Lower leg skin (tissue), 4 donors: ENCODE measurements at regions not wholly inside any gene's neighbourhood (a gene's known extent, or its start where the extent isn't known, plus 50 kb on each side); places are given as distances from the start of the nearest gene placed in this dataset.

Experiments
- DNase-seq, 2 donors: peaks; one replicate each; pipeline ENCODE4 v3.0.0-alpha.2; 2019; ENCODE audit warnings: low spot score in 2 of 2
- H3K4me3 ChIP-seq: fragments of 200-600 bp; sonication (generic); 2 replicates; pipeline ENCODE4 v1.5.1; 2017; ENCODE audit warnings: mild to moderate bottlenecking, low read depth; ENCODE audit not compliant: poor library complexity, severe bottlenecking
- POLR2A ChIP-seq, 2 donors: fragments of 450-650 bp; IDR thresholded peaks; one replicate each; pipeline ENCODE4 v1.6.1; 2016 to 2017; ENCODE audit warnings: antibody characterized with exemption in 2 of 2, mild to moderate bottlenecking in 1 of 2, moderate library complexity in 1 of 2
- WGBS, 2 donors: methylation state at CpG; one replicate each; pipeline ENCODE4 v1.1.5; 2018; 5-methylcytosine and 5-hydroxymethylcytosine counted together
- intact Hi-C: fragments of 100-400 bp; cut with DNase I; formaldehyde crosslinking; loops from one replicate; pipeline ENCODE4 v1.15.0; 2023; ENCODE audit warnings: low total_unique reads
- TF ChIP-seq, protein P1 (sequence below), 3 donors: fragments of 450-650 bp; IDR thresholded peaks; one replicate each; pipeline ENCODE4 v1.5.1; 2016; ENCODE audit warnings: antibody characterized with exemption in 3 of 3, mild to moderate bottlenecking in 3 of 3, moderate library complexity in 2 of 3

DNA sequence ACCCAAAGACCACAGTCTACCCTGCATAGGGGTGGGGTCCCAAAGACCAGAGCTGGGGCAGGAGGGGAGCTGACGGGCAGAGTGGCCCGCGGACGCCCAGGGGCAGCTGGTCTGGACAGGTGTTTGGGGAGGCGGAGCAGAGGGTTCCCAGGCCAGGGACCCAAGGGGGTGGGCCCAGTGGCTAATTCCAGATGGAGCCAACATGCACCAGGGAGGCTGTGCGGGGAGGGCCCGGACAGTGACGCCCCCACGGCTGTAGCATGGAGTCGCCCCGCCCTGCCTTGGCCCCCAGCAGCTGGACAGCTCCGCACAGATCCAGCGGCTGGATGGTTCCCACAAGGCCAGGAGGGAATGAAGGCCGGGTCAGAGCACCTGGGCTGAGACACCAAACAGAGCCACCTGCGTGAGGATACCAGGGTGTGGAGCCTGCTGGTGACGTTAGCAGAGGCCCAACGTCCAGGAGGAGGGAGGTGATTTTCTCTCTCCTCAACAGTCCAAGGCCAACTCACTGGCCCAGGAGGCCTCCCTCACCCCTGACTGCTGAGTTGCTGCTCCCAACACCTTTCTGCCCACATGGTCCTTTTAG, 55.3 kb upstream of the EGFL7 start:
- no peak for TF ChIP-seq POLR2A (IDR thresholded peaks at IDR 0.05)
- TF ChIP-seq, protein P1, sequence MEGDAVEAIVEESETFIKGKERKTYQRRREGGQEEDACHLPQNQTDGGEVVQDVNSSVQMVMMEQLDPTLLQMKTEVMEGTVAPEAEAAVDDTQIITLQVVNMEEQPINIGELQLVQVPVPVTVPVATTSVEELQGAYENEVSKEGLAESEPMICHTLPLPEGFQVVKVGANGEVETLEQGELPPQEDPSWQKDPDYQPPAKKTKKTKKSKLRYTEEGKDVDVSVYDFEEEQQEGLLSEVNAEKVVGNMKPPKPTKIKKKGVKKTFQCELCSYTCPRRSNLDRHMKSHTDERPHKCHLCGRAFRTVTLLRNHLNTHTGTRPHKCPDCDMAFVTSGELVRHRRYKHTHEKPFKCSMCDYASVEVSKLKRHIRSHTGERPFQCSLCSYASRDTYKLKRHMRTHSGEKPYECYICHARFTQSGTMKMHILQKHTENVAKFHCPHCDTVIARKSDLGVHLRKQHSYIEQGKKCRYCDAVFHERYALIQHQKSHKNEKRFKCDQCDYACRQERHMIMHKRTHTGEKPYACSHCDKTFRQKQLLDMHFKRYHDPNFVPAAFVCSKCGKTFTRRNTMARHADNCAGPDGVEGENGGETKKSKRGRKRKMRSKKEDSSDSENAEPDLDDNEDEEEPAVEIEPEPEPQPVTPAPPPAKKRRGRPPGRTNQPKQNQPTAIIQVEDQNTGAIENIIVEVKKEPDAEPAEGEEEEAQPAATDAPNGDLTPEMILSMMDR (IDR thresholded peaks at IDR 0.05): no peak
- DNase-seq: no peak
- WGBS, 2 donors: 91 to 94% methylated on average over 16 to 17 of the region's 17 CpGs
- H3K4me3 ChIP-seq: no peak overlapping the region
- intact Hi-C loops: loop anchor here (2.0 kb wide), 1 partner anchor 21 kb away; no protein-coding TSS in a partner anchor

- H3K4me3 ChIP-seq: no peak overlapping the region
- TF ChIP-seq POLR2A (IDR thresholded peaks at IDR 0.05): no peak
- TF ChIP-seq, protein P1 (IDR thresholded peaks at IDR 0.05): no peak
- no peak for DNase-seq
- intact Hi-C loops: loop anchor here (2.0 kb wide), 1 partner anchor 20 kb away; no protein-coding TSS in a partner anchor
- 80 to 83% methylated on average over 16 to 18 of the region's 19 CpGs for WGBS, 2 donors
These were observed 55.9 kb upstream of the EGFL7 start for GRCh38 chr9:136606687-136607333.

DNA sequence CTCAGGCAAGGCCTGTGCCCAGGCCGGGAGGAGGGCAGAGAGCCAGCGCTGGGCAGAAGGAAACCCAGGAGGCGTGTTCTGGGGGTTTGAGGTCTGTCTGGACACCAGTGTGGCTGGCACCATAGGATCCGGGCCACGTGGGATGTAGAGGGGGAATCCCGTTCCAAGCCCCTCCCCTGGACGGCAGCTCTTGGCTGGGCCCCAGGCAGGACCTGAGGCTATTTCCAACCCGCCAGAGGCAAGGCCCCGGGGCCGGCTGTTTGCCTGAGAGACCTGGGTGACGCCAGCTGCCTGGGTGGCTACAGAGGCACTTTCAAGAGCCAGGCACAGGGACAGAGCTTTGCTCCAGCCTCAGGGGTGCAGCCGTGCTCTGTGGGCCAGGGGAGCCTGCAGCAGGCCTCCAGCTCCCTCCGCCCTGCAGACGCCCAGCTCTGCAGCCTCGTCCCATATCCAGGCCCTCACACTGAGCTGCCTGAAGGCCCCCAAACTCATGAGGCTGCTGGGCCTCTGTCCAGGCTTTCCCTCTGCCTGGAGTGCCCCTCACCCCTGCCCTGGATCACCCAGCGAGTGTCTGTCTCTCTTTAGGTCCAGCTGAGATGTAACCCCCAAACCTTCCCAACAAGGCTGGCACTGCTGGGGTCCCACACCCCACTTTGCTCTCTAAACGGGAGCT, 56.6 kb upstream of the EGFL7 start:
- 66 to 83% methylated on average over 16 of the region's 17 CpGs for WGBS, 2 donors
- H3K4me3 ChIP-seq: no peak overlapping the region
- intact Hi-C loops: loop anchor here (2.0 kb wide), 1 partner anchor 19 kb away; no protein-coding TSS in a partner anchor
- no peak for DNase-seq
- TF ChIP-seq, protein P1 (IDR thresholded peaks at IDR 0.05): no peak
- TF ChIP-seq POLR2A (IDR thresholded peaks at IDR 0.05): no peak

- 81 to 83% methylated on average over 19 to 22 of the region's 26 CpGs for WGBS, 2 donors
- no peak overlapping the region for H3K4me3 ChIP-seq
- DNase-seq: no peak
- TF ChIP-seq POLR2A (IDR thresholded peaks at IDR 0.05): no peak
- TF ChIP-seq, protein P1 (IDR thresholded peaks at IDR 0.05): no peak
- intact Hi-C loops: no loop called here
These were observed 57.7 kb upstream of the EGFL7 start for GRCh38 chr9:136604823-136605525.

GRCh38 chr9:136603901-136604814, 58.3 kb upstream of the NOTCH1 start:
- intact Hi-C loops: no loop called here
- no peak for DNase-seq
- WGBS, 2 donors: 48 to 60% methylated on average over 31 to 33 of the region's 33 CpGs

More at GRCh38 chr9:136603901-136604814, 58.3 kb upstream of the NOTCH1 start:
- no peak for TF ChIP-seq POLR2A (IDR thresholded peaks at IDR 0.05)
- TF ChIP-seq, protein P1 (IDR thresholded peaks at IDR 0.05): no peak
- no peak overlapping the region for H3K4me3 ChIP-seq
